ENCODE measurements at regions not wholly inside any gene's neighbourhood (a gene's known extent, or its start where the extent isn't known, plus 50 kb on each side); places are given as distances from the start of the nearest gene placed in this dataset.
"Not testable (repeated sequence)": the region's sequence is repeated elsewhere in the genome, so short reads cannot be mapped to it uniquely, and the experiment has no call there.

DNA sequence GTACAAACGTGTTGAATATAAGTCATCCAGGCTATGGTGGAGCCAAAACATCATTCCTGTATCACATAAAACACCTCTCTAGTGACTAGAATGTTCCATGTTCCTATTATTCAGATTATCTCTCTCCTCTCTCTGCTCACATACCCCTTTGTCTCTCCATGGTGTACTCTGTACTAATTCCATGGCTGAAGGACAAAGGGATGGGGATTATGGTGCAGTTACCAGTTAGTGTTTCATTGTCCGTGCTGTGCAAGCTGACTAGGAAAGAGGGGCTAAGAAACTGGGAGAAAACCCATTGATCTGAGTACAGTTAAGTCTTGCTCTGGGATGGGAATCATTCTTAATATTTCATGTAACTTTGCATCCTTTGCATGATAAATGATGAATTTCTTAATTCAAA is 397.4 kb upstream of the NOX3 start:
- no peak for DNase-seq (ENCODE audit: low spot score)

DNA sequence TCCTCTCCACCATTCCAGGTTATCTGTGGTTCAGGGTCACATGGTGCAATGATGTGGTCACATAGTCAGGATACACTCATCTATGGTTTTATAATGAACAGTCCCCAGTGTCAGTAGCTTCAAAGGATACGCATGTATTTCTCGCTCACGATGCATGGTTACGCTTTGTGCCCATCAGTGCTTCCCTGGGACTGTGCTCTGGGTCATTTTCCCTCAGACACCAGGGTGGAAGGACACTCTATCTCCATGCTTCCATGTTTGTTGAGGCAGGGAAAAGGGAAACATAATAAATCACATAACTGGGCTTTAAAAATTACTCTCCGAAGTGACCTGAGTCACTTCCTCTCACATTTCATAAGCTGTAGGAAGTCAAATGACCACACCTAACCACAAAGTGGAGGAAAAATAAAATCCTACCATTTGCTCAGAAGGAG is 394.8 kb upstream of the NOX3 start:
- no peak for DNase-seq (ENCODE audit: low spot score)

DNA sequence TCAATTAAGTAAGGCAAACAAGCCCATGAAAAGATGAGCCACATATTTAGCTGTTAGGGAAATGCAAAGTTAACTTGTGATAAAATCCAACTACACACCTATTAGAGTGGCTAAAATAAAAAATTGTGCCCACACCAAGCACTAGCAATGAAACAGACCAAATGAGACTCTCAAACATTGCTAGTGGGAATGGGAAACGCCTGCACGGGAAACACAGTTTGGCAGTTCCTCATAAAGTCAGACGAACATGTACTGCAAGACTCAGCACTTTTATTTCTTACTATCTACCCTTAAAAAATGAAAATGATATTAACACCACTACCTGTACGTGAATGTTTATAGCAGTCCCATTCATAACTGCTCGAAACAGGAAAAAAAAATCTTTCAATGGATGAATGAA is 392.1 kb upstream of the NOX3 start:
- no peak for DNase-seq (ENCODE audit: low spot score)

DNA sequence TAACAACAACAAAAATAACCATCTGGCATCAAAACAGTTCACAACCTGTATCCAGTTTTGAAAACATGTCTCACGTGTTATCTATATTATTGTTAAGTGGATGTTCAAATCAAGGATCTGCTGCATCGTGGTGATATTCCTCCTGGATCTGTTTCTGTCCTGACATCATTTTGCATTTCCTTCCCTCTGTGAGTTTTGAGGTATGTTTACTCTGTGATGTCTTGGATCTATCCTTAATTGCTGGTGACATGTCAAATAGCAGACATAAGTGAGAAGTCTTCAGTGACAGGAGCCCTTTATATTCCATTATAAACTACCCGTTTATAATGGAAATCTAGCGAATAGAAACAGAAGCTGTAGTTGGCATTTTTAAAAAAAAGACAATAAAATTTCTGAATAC is 381.8 kb upstream of the NOX3 start:
- DNase-seq (ENCODE audit: low spot score), result no peak

DNA sequence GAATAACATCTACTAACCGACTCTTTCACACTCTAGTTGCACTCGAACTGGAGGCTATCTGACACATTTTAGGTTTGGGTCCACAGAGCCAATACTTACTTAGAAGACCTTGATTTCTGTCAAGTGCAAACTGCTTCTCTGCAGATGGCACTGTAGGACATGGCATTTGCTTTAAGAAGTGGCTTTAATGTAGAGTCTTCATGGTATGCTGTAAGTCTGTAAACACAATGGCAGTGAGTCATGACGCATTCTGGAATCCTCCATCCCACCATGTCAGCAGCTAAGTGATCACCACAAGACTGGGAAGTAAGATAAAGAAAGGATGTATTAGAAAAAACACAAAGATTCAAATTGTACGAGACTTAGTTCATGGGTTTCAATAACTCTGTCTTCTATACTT is 377.0 kb upstream of the NOX3 start:
- DNase-seq (ENCODE audit: low spot score), result no peak

DNA sequence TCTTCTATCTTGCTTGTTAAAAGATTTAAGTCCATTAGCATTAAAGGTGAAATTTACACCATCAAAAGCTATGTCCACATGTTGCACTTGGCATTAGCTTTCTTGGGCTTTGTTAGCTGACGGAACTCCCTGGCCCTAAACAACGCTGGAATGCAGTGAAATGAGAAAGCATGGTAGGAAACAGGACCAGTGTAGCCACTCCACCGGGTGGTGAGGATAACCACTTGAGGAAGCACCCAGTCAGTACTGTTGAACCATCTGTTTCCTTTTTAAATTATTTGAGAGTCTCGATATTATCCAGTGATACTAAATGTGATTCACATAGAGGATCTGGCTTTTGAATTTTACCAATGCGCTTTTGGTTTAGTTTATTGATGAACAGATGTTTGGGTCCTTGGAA is 374.9 kb upstream of the NOX3 start:
- no peak for DNase-seq (ENCODE audit: low spot score)

DNA sequence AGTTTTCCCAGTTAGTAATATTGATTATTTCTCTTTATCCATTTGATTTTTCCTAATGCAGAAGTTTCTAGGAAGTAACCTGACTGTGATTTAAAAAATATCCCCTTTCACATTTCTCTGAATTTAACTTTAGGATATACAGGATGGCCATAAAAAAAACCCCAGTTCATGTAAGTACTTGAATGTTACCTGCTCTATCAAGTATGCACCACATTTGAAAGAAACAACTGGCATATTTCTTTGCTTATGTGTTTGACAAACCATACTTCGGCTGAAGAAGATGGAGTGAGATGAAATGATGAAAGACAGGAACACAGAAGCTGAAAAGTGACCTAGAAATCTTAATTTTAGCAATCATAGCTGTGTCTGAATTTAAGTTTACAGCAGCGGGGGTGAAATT is 374.0 kb upstream of the NOX3 start:
- DNase-seq (ENCODE audit: low spot score), result no peak

DNA sequence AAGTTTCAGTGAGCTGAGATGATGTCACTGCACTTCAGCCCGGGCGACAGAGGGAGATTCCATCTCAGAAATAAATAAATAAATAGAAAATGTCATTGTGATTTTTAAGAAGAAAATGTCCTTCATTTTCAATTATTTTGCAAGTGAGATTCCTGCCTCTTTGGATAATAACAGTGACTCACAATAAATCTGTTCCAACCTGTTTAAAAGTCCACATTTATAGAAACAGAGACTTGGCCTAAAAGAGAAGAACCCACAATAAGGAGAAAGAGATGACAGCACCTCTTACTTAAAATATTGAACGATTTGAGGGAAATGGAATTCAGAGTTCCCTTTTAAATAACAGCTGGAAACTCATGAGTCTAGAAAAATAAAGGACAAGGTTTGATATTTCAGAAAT is 373.4 kb upstream of the NOX3 start:
- DNase-seq (ENCODE audit: low spot score), result no peak

DNA sequence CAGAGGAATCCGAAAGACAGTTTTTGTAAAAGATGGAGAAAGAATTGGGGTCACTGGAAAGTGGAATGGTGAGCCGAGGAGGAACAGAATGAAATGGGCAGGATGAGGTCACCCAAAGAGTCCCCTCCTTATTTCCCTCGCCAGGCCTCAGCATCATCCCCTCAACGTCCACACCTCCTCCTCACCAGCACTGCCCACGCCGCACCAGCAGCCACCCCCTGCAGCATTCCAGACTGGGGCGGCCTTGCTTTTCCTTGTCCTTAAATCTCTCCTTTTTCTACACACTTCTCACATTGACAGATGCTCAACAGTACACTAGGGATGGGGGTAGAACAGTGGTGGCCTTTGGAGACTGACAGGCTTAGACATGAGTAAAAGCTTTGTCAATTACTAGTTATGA is 363.1 kb upstream of the NOX3 start:
- no peak for DNase-seq (ENCODE audit: low spot score)

DNA sequence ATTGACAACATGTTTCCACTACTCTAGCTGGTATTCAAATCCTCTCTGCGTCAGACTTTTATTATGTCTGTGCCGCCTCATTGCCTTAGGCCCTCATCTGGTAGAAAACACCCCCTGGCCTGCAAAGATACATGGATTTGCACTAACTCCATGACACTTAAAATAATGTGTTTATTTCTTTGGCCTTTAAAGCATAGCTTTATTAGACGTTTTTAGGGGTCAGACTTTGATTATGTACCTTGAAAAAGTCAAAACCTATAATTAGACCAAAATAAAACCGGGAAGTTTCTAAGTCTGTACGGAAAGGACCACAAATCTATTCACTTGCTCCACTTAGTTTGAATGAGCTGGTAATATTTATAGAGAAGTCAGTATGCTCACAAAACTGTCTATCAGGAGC is 357.9 kb upstream of the NOX3 start:
- DNase-seq (ENCODE audit: low spot score), result no peak

DNA sequence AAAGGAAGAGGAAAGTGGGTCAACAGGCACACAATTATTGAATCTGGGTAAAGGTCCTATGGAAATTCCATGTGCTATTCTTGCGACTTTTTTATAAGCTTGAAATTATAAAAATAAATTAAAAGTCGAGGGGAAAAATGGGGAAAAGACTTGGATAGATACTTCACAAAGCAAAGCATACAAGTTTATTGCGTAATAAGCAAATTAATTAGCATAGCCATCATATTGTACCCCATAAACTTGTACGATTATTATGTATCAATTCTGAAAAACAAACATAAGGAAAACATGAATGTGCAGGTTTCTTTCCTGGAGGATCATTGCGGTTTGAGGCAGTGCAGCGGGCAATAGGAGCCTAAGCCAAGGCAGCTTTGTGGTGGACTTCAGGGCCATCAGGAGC is 351.6 kb upstream of the NOX3 start:
- no peak for DNase-seq (ENCODE audit: low spot score)

DNA sequence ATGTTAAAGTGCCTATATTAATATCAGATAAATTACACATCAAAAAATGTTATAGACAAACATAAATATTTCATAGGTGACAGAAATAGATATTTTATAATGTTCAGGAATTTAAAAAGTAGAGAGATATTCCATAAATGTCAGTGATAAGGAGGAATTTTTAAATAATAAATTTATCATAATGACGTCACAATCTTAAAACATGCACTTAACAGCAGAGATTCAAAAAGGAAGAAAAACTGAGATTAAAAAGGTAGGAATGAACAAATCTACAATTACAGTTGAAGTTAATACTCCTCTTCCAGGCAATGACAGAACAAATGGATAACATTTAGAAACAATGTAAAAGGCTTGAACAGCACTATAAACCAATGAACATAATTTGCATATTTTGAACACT is 345.4 kb upstream of the NOX3 start:
- no peak for DNase-seq (ENCODE audit: low spot score)

DNA sequence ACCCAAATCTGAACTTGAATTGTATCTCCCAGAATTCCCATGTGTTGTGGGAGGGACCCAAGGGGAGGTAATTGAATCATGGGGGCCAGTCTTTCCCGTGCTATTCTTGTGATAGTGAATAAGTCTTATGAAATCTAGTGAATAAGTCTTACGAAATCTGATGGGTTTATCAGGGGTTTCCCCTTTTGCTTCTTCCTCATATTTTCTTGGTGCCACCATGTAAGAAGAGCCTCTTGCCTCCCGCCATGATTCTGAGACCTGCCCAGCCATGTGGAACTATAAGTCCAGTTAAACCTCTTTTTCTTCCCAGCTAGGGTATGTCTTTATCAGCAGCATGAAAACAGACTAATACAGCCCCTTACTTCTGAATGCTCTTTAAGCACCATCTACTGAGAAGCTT is 343.2 kb upstream of the NOX3 start:
- not testable (repeated sequence) for DNase-seq (ENCODE audit: low spot score)

DNA sequence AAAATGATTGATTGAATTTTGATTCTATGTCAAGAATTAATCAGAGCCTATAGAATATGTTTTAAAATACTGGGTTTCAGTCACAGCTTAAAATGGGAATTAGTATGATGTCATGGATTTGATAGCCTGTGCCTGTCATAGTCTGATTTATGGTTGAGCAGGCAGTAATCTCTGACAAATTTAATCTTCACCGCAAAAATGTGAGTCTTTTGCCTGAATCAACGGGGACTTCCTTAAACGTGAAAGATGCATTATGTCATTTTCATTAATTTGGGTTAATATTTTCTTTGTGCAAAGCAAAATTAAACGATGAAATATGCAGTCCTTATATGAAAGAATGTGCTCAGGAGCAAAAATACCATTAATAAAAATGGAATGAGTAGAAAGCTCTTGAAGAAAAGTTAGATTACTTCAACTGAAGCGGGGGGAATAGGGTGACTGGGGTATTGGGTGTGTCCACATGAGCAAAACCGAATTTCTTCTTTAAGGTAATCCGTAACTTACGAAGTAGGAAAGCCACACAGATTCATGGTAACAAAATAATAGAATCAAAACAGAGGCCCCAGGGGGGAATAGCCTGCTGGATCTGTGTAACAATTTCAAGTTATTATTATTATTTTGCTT is 339.6 kb upstream of the NOX3 start:
- no peak for DNase-seq (ENCODE audit: low spot score)

DNA sequence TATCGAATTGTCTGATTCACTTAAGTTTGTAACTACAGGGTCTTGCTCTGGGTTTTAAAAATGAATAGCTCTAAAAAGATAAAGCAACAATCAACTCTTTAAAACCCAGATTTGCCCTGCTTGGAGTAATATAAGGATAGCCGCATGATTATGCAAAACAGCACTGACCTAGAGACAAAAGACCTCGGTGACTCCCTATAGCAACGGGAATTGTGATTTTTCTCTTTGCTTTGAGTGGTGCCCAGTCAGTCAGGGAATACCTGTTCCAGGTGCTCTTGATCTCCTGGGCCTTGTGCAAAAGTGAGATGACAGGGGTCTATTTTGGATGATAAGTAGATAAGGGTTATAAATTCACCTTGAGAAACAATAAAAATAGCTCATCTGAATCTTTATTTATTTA is 336.3 kb upstream of the NOX3 start:
- no peak for DNase-seq (ENCODE audit: low spot score)

DNA sequence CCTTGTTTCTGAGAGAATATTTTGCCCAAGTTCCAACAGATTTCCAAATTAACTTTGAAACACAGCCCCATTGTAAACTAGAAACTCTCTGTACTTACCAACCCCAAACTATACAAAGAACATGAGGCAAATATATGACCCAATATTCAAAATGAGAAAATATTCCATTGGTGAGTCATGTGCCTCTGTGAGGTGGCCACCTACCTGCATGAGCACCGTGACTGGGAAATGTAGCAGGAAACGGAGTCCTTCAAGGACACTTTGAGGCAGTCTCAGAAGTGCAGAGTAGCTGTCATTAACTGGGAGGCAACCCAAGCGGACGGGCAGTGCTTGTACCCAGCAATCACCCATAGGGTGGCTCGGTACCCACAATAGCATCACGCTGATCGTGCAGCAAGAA is 335.5 kb upstream of the NOX3 start:
- no peak for DNase-seq (ENCODE audit: low spot score)

DNA sequence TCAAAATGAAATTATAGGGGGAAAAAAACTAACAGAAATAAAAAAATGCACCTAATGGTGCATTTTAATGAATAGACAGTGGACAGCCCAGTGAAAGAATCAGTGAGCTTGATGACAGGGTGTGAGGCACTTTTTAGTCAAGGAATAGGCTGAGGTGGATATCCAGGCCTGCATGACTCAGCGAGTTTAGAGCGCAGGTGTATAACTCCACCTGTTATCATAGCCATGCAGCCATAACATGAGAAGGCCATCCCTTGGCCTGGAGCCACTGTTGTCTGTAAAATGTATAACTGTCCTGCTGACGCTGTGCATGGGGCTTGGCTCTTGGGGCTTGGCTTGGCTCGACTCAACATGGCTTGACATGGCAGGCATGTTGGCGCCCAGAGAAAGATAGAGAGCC is 331.5 kb upstream of the NOX3 start:
- no peak for DNase-seq (ENCODE audit: low spot score)

DNA sequence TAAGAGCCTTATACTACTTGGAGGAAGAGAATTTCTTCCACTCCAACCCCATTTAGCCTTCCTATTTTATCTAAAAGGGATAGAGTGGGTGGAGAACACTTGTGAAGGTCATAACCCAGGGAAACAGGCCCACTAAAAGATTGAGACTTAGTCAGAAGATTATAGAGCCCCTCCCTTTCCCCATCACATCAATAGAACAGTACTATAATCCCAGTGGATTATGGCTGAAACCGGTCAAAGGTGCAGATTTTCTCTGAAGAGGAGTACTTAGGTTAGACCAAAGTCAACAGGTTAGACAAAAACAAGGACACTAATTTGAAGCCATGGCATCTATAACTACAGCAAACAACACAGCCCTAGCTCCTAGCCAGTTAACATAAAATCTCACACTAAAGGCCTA is 330.9 kb upstream of the NOX3 start:
- DNase-seq (ENCODE audit: low spot score), result no peak

DNA sequence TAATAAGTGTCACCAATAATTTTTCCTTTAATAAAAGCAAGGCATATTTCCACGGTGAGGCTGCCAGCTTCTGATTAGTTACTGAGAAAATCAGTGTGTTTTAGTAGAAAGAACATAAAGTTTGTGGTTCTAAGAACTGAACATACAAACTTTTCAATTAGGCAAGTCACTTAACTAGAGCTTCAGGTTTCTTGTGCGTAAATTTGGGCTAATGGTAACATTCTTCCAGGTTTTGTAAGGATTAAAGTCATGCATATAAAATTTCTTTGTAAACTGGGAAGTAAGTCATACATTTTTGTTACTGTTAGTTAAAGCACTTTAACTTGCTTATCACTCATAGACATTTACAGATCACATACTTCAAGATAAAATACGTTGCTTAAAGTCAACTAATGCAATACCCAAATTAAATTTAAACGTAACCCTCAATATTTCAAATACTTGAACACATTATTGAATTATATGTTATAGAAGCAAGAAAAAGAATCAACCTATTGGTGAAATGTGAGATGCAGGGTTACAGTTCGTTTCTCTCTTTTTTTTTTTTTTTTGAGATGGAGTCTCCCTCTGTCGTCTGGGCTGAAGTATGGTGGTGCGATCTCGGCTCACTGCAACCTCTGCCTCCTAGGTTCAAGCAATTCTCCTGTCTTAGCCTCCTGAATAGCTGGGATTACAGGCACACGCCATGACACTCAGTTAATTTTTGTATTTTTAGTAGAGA is 327.3 kb upstream of the NOX3 start:
- no peak for DNase-seq (ENCODE audit: low spot score)

DNA sequence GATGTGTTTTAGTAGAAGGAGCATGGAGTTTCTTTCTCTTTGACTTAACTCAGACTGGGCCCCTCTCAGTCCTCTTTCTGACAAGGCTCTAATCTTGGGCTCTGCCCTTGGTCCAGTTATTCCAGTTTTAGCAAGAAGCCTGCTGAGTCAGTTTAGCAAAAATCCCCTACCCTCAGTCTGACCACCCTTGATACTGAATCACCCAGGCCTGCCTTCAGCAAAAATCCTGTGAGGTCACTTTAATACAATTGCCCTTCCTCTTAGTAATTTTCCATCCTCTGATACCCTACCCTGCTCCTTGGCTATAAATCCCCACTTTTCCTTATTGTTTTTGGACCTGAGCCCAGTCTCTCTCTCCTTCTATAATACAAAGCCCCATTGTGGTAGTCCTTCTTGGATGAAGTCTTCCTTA is 326.7 kb upstream of the NOX3 start:
- peak; percentile 7 for DNase-seq (ENCODE audit: low spot score)

DNA sequence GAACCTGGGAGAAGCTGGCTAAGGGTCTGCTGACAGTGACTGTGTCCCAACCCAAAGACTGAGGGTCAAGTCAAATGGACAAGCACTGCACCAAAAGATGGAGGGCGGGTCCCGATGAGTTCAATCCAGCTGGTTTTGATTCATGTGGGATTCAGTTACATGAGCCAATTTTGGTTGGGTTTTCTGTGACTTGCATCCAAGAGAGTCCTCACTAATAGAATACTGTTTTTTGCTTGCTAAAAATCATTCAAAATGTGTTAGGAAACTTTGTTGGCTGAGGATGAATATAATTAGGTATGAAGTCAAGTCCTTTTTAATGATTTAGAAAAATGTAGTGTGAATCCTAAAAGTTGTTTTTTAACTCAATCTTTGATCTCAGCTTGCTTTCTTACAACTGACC is 323.8 kb upstream of the NOX3 start:
- no peak for DNase-seq (ENCODE audit: low spot score)

DNA sequence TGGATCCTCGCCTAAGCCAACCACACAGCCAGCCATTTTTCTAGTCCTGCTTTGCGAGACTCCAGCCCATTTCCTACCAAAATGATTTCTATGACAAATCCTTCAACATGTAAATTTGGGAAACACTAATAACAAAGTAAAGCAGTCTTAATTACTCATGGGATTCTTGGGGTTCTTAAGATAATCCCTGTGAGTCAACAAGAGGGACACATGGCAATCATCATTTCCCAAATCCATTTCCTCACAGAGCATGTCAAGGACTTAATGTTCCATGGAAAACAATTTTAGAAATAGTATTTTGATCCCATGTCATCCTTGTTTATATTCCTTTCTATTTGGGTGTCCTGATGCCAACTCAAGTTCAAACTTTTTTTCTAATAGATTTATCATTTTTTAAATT is 322.7 kb upstream of the NOX3 start:
- DNase-seq (ENCODE audit: low spot score), result no peak

DNA sequence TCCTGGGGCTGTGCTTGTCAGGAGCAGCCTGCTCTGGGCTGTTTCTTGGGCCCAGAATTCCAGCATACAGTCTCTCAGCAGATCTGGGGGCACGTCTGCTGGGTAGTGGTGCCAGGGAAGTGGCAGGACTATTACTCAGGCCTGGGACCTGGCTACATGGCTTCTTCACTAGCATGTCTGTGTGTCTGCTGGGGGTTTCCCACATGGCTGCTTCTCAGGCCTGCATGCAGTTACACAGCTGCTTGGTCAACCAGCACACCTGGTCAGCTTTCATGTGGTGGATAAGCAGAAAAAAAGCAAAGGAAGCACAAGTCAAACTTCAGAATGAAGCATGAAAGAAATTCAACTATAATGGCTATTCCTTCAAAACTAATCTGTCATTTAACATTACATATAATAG is 316.2 kb upstream of the NOX3 start:
- no peak for DNase-seq (ENCODE audit: low spot score)

DNA sequence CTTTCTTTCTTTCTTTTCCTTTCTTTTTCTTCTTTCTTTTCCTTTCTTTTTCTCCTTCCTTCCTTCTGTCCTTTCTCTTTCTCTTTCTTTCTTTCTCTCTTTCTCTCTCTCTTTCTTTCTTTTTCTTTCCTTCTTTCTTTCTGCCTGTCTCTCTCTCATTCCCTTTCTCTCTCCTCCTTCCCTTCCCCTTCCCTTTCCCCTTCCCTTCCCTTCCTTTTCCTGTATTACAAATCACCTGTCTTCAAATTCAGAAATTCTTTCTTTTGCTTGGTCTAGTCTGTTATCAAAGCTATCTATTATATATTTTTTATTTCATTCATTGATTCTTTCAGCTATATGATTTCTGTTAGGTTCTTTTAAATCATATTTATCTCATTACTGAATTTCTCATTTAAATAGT is 315.2 kb upstream of the NOX3 start:
- no peak for DNase-seq (ENCODE audit: low spot score)
